ENCODE measurements at regions not wholly inside any gene's neighbourhood (a gene's known extent, or its start where the extent isn't known, plus 50 kb on each side); places are given as distances from the start of the nearest gene placed in this dataset.
"Not testable (repeated sequence)": the region's sequence is repeated elsewhere in the genome, so short reads cannot be mapped to it uniquely, and the experiment has no call there.

DNA sequence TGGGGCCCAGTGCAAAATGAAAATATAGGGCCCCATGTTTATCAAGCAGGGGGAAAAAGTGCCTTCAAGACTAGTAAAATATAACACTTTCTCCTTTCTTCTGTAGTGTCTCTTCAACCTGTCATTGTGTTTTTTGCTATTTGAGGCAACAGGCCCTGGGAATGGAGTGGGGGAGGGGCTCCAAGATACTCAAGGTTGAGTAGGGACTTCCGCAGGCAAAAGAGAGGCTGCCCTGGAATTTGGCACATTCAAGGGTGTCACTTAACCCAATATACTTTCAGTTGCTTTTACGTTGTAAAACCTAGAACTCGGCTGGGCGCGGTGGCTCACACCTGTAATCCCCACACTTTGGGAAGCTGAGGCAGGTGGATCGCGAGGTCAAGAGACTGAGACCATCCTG, 154.9 kb downstream of the ALDH8A1 start:
- no peak for DNase-seq
- no peaks in the 10 kb centered on the region for H3K27me3 ChIP-seq (replicated peaks; ENCODE audit: insufficient read depth, low read length)
- no peak overlapping the region for H3K27ac ChIP-seq (ENCODE audit: low read length)
- no peaks in the 10 kb centered on the region for H3K9me3 ChIP-seq (replicated peaks; ENCODE audit: insufficient read depth, low read length)
- H3K9me2 ChIP-seq (replicated peaks; ENCODE audit: insufficient read depth, low read length), result no peaks in the 10 kb centered on the region
- no peaks in the 10 kb centered on the region for H3F3A ChIP-seq (ENCODE audit: insufficient read depth, low read length)
- H3K4me2 ChIP-seq (ENCODE audit: low read depth, low read length), result no peak overlapping the region
- H4K20me1 ChIP-seq (ENCODE audit: insufficient read depth, low read length), result no peaks in the 10 kb centered on the region
- H3K4me1 ChIP-seq (ENCODE audit: low read length), result no peaks in the 10 kb centered on the region
- H3K36me3 ChIP-seq (replicated peaks; ENCODE audit: insufficient read depth, low read length), result no peaks in the 10 kb centered on the region
- no peak overlapping the region for H3K9ac ChIP-seq (ENCODE audit: low read length)
- no peak overlapping the region for H3K4me3 ChIP-seq (ENCODE audit: low read length)
- TF ChIP-seq EZH2 (optimal IDR thresholded peaks at IDR 0.05; ENCODE audit: low read depth, low read length) (no peak), EZH2phosphoT487 (IDR thresholded peaks at IDR 0.05; ENCODE audit: low read length) (no peak)
- TF ChIP-seq, protein P1, sequence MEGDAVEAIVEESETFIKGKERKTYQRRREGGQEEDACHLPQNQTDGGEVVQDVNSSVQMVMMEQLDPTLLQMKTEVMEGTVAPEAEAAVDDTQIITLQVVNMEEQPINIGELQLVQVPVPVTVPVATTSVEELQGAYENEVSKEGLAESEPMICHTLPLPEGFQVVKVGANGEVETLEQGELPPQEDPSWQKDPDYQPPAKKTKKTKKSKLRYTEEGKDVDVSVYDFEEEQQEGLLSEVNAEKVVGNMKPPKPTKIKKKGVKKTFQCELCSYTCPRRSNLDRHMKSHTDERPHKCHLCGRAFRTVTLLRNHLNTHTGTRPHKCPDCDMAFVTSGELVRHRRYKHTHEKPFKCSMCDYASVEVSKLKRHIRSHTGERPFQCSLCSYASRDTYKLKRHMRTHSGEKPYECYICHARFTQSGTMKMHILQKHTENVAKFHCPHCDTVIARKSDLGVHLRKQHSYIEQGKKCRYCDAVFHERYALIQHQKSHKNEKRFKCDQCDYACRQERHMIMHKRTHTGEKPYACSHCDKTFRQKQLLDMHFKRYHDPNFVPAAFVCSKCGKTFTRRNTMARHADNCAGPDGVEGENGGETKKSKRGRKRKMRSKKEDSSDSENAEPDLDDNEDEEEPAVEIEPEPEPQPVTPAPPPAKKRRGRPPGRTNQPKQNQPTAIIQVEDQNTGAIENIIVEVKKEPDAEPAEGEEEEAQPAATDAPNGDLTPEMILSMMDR (IDR thresholded peaks at IDR 0.05; ENCODE audit: low read length), result no peak
- no peaks in the 10 kb centered on the region for H3K79me2 ChIP-seq (ENCODE audit: low read length)
- no peak overlapping the region for H2AFZ ChIP-seq (ENCODE audit: low read length)

DNA sequence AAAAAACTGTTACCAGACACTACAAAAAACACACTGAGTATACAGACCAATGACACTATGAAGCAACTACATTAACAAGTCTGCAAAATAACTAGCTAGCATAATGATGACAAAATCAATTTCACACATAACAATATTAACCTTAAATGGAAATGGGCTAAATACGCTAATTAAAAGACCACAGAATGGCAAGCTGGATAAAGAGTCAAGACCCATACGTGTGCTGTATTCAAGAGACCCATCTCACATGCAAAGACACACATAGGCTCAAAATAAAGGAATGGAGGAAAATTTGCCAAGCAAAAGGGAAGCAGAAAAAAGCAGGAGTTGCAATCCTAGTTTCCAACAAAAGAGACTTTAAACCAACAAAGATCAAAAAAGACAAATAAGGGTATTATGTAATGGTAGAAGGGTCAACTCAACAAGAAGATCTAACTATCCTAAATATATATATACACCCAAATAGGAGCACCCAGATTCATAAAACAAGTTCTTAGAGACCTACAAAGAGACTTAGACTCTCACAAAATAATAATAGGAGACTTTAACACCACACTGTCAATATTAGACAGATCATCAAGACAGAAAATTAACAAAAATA, 158.6 kb downstream of the ALDH8A1 start:
- H3K79me2 ChIP-seq (ENCODE audit: low read length); H3K4me2 ChIP-seq (ENCODE audit: low read depth, low read length); H2AFZ ChIP-seq (ENCODE audit: low read length); H3K4me3 ChIP-seq (ENCODE audit: low read length); H3K9me2 ChIP-seq (replicated peaks; ENCODE audit: insufficient read depth, low read length); H3F3A ChIP-seq (ENCODE audit: insufficient read depth, low read length); H3K9me3 ChIP-seq (replicated peaks; ENCODE audit: insufficient read depth, low read length); H3K36me3 ChIP-seq (replicated peaks; ENCODE audit: insufficient read depth, low read length); H3K4me1 ChIP-seq (ENCODE audit: low read length); H3K9ac ChIP-seq (ENCODE audit: low read length); DNase-seq; H3K27ac ChIP-seq (ENCODE audit: low read length); H4K20me1 ChIP-seq (ENCODE audit: insufficient read depth, low read length); H3K27me3 ChIP-seq (replicated peaks; ENCODE audit: insufficient read depth, low read length): not testable (repeated sequence)

DNA sequence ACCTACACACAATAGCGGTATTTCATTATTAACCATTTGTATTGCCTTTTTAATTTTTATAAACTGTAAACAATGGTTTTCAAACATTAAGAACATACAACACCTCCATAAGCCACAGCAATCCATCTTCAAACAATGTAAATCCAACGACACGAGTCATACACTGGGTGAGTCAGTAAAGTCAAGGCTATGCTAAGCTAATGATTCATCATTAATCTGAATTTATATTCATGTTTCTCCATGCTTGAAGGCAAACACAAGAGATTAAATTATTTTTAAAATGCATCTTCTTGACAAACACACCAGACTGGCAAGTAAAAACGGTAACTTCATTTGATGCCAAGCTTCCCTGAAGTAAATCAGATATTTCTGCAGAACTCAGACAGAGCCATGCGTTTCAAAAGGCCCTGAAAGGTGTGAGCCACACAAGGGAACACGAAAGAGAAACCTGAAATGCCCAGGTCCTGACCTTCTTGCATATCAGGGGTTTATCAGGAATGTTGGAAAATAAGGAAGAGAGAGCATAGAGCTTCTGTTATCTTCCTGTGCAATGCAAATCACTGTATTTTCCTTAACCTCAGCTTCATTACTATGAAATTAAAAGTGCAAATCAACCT, 162.5 kb downstream of the ALDH8A1 start:
- H3K9me3 ChIP-seq (replicated peaks; ENCODE audit: insufficient read depth, low read length), result no peaks in the 10 kb centered on the region
- no peak overlapping the region for H3K4me2 ChIP-seq (ENCODE audit: low read depth, low read length)
- no peaks in the 10 kb centered on the region for H3K27me3 ChIP-seq (replicated peaks; ENCODE audit: insufficient read depth, low read length)
- H3K4me1 ChIP-seq (ENCODE audit: low read length), result no peaks in the 10 kb centered on the region
- H3K27ac ChIP-seq (ENCODE audit: low read length), result no peak overlapping the region
- no peak for DNase-seq
- H3K4me3 ChIP-seq (ENCODE audit: low read length), result no peak overlapping the region
- H3K79me2 ChIP-seq (ENCODE audit: low read length), result no peaks in the 10 kb centered on the region
- H3K36me3 ChIP-seq (replicated peaks; ENCODE audit: insufficient read depth, low read length), result no peaks in the 10 kb centered on the region
- H3K9ac ChIP-seq (ENCODE audit: low read length), result no peak overlapping the region
- no peaks in the 10 kb centered on the region for H4K20me1 ChIP-seq (ENCODE audit: insufficient read depth, low read length)
- H3F3A ChIP-seq (ENCODE audit: insufficient read depth, low read length), result no peaks in the 10 kb centered on the region
- H3K9me2 ChIP-seq (replicated peaks; ENCODE audit: insufficient read depth, low read length), result no peaks in the 10 kb centered on the region
- H2AFZ ChIP-seq (ENCODE audit: low read length), result no peak overlapping the region
- TF ChIP-seq EZH2phosphoT487 (IDR thresholded peaks at IDR 0.05; ENCODE audit: low read length) (no peak), EZH2 (optimal IDR thresholded peaks at IDR 0.05; ENCODE audit: low read depth, low read length) (no peak)
- TF ChIP-seq, protein P1 (IDR thresholded peaks at IDR 0.05; ENCODE audit: low read length), result no peak

DNA sequence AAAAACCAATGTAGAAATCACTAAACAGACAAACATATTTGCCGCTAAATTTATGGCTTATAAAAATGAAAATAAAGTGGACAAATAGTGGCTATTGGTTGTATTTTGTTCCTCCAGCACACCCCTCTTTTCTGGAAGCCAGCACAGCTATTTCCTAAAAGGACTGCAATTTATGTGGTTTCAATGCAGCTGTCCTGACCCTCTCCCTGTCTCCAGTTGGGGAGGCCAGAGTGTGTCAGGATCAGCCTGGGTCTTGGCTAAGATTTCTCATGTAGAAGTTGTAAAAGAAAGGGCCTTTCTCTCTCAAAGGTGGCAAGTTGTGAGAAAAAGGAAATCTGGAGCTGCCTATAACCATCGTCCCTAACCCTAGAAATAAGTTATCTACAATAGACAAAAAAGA, 165.6 kb downstream of the ALDH8A1 start:
- H3K27me3 ChIP-seq (replicated peaks; ENCODE audit: insufficient read depth, low read length), result no peaks in the 10 kb centered on the region

More for the DNA sequence above, 165.6 kb downstream of the ALDH8A1 start:
- H3K9me3 ChIP-seq (replicated peaks; ENCODE audit: insufficient read depth, low read length), result no peaks in the 10 kb centered on the region
- H3F3A ChIP-seq (ENCODE audit: insufficient read depth, low read length), result no peaks in the 10 kb centered on the region
- TF ChIP-seq EZH2 (optimal IDR thresholded peaks at IDR 0.05; ENCODE audit: low read depth, low read length) (no peak), EZH2phosphoT487 (IDR thresholded peaks at IDR 0.05; ENCODE audit: low read length) (no peak)
- TF ChIP-seq, protein P1 (IDR thresholded peaks at IDR 0.05; ENCODE audit: low read length), result no peak
- H2AFZ ChIP-seq (ENCODE audit: low read length), result no peak overlapping the region
- H3K9me2 ChIP-seq (replicated peaks; ENCODE audit: insufficient read depth, low read length), result no peaks in the 10 kb centered on the region
- no peaks in the 10 kb centered on the region for H4K20me1 ChIP-seq (ENCODE audit: insufficient read depth, low read length)
- no peak overlapping the region for H3K4me2 ChIP-seq (ENCODE audit: low read depth, low read length)
- no peaks in the 10 kb centered on the region for H3K79me2 ChIP-seq (ENCODE audit: low read length)
- H3K9ac ChIP-seq (ENCODE audit: low read length), result no peak overlapping the region
- no peak overlapping the region for H3K27ac ChIP-seq (ENCODE audit: low read length)
- DNase-seq, result no peak
- H3K4me3 ChIP-seq (ENCODE audit: low read length), result no peak overlapping the region
- H3K4me1 ChIP-seq (ENCODE audit: low read length), result no peaks in the 10 kb centered on the region
- no peaks in the 10 kb centered on the region for H3K36me3 ChIP-seq (replicated peaks; ENCODE audit: insufficient read depth, low read length)
